H4 (cell line): ENCODE measurements at regions not wholly inside any gene's neighbourhood (a gene's known extent, or its start where the extent isn't known, plus 50 kb on each side); places are given as distances from the start of the nearest gene placed in this dataset.
"Not testable (repeated sequence)": the region's sequence is repeated elsewhere in the genome, so short reads cannot be mapped to it uniquely, and the experiment has no call there.

Source experiments
- DNase-seq: peaks from one replicate; pipeline ENCODE4 v3.0.0-alpha.2; 2015; ENCODE audit warnings: low spot score

- not testable (repeated sequence) for DNase-seq
These were observed 123.3 kb upstream of the FAM20C start for GRCh38 chr7:69052-69451.

DNA sequence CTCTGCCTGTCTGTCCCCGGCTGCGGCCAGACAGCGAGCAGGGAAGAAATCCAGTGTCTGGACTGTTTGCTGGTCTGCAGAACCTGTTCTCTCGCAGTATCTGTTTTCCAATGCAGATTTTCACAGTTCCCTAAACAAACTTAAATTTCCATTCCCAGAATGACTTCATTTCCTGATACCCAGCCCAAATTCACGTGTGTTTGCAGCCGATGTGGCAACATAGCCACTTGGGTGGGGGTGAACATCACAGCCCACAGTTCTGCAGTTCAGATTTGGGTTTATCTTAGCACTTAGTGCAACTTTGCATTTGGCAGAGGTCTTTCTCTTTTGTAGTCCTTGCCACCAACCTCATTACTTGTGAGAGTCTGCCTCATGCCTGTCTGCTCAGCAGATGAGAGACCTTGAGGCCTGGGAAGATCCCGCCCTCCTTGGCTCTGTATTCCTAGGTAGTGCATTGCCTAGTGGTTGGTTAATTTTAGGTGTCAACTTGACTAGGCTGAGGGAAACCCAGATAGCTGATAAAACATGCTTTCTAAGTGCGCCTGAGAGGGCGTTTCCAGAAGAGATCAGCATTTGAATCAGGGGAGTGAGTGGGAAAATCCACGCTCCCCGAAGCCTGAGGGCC lies 122.8 kb upstream of the FAM20C start:
- DNase-seq = not testable (repeated sequence)

DNA sequence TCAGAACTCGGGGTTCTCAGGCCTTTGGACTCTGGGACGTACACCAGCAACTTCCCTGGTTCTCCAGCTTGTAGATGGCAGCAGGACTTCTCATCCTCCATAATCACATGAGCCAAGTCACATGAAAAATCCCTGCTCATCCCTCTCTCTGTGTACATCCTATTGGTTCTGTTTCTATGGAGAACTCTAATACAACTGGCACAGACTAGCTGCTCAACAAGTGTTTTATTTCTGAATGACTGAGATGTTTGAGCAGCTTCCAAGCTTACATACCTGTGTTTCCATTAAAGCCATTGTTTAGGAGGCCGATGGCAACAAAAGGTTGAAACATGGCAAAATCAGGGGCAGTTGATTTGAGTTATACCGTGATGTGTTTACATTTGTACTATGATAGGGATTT lies 122.2 kb upstream of the FAM20C start:
- not testable (repeated sequence) for DNase-seq

DNA sequence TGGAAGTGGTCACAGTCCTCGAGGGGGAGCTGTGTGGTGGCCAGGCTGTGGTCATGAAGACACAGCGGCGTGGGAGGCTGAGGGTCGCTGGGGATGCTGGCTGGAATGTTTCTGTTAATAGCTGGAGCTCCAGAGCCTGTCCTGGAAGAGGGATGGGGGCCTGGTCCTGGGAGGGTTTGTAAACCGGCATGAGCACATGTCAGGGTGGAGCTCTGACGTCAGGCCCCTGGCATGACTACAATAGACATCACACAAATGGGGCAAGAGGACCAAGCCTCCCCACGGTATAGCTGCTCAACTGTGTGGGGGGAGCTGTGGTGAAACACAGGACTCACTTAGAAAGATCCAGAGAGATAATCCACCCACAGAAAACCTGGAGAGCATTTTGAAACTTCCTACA lies 121.4 kb upstream of the FAM20C start:
- not testable (repeated sequence) for DNase-seq

DNA sequence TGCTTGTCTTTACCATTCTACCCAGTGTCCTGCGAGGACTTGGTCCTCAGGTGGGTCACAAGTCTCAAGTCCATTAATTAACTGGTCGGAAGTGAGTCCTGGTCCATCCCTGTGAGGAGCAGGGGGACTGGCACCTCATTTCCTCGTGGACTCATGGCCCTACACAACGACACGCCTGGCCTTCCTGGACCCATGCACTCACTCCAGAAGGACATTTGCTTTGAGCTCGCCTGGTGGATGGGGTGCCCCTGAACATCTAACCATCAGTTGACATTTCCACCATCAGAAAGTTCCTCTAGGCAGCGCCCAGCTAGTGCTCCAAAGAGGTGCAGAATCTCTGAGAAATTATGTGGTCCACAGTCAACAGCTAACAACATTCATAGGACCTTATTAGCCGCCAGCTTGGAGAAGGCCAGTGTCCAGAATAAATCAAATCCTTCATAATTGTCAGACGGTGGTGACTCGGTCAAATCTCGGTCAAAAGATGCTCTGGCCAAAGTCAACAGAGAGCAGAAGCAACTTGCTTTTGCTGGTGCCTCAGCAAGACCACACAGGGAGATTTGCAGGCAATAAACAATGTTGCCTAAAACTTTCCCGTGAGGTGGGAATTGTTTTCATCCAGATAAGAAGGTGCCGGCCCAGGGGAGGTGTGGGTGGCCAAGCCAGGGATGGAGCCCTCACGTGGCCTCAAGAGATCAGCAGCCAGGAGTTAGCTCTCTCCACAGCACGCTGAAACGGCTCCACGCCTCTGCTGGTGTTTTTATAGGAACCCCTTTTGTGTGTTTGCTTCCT lies 119.9 kb upstream of the FAM20C start:
- not testable (repeated sequence) for DNase-seq

GRCh38 chr7:73058-73331 lies 119.4 kb upstream of the FAM20C start:
- not testable (repeated sequence) for DNase-seq

GRCh38 chr7:74008-74540 lies 118.3 kb upstream of the FAM20C start:
- DNase-seq = not testable (repeated sequence)

DNA sequence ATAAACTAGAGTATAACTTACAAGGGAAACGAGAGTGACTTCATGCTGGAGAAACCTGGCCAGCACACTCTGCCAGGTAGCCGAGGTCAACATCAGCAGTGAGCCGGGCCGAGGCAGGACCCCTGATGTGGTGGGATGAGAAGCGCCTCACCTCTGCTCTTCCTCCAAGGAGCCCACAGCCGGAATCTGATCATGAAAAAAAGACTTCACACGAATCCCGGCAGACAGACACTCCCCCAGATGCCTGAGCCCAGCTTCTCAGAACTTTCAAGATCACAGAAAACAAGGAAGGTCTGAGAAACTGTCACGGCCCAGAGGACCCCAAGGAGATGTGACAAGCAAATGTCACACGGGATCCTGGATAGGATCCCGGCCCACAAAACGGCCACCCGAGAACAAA lies 116.9 kb upstream of the FAM20C start:
- DNase-seq = not testable (repeated sequence)

DNA sequence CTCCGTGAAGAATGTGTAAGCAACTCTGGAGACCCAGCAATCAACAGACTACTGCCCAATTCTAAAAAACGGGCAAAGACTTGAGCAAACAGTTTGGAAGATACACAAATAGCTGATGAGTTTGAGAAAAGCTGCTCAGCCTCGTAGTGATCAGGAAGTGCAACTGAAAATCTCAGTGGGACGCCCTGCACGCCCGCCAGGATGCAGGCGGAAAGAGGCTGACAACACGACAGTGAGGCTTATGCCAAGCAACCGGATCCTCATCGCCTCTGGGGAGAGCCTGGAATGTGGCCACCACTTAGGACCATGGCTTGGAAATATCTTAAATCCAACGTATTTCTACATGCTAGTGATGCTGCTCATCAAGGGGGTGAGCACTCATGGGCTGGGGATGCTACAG lies 116.2 kb upstream of the FAM20C start:
- not testable (repeated sequence) for DNase-seq

- DNase-seq = not testable (repeated sequence)
These were observed 115.5 kb upstream of the FAM20C start for GRCh38 chr7:76829-77395.

DNA sequence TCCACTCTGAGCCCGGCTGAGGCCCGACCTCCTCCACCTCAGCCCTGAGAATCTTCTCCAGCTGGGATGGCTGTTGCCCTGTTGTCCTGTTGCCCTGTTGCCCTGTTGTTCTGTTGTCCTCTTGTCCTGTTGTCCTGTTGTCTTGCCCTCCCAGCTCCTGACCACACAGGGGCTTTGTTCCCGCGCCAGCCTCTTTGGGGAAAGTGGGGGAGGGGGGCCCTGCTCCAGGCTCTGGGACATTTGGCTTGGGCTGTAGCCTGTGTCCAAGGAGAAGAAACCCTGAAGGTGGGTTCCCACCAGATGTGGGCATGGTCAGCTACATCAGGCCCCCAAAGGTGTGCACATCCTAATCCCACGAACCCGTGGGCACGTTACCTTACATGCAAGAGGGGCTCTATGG lies 113.5 kb upstream of the FAM20C start:
- DNase-seq = not testable (repeated sequence)

DNA sequence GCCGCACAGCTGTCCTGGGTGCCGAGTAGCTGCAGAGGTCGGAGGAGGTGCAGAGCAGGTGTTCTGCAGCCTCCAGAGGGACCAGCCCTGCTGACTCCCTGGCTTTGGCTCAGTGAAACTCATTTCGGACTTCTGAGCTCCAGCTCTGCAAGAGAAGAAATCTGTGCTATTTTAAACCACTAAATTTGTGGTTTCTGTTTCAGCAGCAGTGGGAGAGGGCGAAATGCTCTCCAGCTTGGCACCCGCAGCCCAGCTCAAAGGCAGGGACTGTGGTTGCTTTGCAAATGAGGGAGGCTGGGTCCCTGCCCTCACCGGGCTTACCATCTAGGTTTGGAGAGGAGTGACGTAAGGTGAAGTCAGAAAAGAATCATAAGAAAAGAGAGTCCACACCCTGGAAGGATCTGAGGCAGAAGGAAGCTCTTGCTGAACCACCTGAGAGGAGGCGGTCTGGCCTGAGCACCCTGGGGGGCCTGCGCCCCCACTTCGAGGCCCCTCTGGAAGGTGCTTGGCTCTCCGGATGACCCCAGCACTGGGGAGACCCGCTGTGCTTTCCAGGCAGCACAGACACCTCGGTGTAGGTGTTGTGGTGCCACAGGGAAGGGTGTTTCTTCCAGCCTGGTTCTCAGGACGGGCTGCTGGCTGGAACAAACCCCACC lies 112.8 kb upstream of the FAM20C start:
- not testable (repeated sequence) for DNase-seq

- DNase-seq = no peak
These were observed 111.9 kb upstream of the FAM20C start for GRCh38 chr7:80259-81067.

DNA sequence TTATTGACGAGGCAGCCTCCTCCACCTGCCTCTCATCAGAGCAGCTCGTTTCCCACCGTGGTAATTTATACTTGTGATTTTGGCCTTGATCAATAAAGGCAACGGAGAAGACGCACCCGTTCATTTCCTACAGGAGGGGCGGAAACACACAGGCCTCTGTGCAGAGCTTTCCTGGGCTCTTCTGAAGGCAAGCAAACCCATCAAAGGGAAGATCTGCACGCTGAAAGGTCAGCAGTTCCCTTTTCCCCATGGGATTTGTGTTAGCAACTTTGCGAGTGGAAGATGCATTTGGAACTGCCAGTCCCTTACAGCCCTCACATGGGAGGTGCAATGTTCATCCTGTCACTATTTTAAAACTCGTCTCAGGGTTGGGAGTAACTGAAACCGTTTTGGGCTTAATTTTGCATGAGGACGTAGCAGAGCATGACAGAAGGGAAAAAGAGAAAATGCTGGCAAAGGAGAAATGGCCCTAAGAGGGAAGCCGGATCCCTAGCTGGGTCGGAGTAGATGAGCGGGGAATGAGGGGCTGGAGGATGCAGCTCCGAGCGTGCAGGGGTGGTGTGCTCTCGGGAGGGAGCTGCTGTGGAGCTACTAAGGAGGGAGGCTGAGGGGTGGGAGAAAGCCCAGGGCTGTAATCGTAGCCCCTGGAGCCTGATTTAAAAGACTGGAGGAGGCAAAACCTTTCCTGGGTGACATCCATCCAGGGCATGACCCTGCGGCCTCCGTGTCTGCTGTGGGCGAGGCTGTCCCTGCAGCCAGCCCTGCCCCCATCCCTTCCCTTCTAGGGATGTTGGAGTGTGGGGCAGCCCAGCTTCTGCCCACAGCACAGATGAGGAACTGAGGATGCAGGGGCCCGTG lies 111.1 kb upstream of the FAM20C start:
- no peak for DNase-seq

DNA sequence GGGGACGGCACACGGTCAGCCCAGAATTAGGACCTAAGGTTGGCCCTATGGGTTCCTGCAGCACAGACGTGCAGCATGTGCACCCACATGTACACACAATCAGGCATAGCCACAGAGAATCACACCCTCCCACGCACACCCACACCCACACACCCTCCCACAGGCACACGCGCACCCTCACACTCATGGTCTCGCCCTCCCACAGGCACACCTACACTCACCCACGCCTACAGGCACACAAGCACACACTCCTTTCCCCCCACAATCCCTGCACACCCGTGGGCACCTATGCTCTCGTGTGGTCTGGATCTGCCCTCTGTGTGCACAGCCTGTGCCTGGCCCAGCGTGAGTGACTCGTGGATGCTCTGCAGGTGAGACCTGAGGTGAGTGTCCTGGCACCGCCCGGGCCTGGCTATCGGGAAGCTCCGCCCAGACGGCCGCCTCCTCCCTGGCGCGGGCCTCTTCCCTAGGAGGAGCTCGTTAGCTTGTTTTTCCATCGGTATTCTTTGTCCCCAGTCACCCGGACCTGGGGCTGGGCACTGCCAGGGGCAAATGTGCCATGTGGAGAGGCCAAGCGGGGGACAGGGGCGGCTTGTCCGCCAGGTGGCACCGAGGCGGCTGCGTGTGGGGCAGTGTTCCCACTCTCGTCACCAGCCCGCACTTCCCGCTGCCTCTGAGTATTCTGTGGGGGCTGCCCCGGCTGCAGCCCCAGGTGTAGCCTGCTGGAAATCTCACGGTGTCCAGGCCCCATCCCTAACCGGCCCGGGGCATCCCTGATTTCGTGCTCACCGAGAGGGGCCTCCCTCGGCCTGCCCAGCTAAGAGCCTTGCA lies 110.2 kb upstream of the FAM20C start:
- DNase-seq = no peak

- DNase-seq = no peak
These were observed 109.6 kb upstream of the FAM20C start for GRCh38 chr7:82757-83155.

GRCh38 chr7:83441-83840 lies 108.9 kb upstream of the FAM20C start:
- no peak for DNase-seq

DNA sequence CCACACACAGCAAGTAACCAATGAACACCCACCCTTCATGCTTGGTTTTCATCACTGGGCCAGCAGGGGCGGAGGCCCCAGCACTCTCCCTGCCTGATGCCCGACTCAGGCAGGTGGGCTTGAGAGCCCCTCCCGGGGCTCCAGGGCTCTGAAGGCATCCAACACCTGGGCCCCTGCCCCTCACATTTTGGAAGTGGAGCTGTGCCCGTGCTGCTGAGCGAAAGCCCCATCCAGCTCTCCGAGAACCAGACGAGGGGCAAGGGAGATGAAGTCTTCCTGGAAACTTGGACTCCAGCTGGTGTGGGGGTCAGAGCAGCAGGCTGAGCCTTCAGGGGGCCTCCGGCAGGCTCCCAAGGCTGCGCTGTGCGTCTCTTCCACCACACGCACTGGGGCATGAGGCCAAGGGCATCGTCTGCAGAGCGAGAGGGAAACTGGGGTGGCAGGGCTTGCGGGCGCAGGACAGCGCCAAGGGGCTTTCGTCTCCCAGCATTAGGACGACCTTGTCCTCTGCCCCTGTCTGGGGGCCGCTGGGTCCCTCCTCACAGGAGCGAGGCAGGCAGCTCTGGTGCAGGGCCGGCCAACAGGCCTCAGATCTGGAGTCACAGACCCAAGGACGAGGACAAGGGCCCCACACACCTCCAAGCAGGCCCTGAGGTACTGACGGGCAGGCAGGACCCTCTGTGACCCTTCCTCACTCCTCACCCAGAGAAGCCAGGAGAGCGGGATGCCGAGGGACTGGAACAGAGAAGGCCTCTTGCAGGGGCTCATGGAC lies 108.3 kb upstream of the FAM20C start:
- DNase-seq = no peak

- DNase-seq = no peak
These were observed 107.7 kb upstream of the FAM20C start for GRCh38 chr7:84633-85020.
